Neural crest cell (in vitro differentiated cells): ENCODE measurements at regions not wholly inside any gene's neighbourhood (a gene's known extent, or its start where the extent isn't known, plus 50 kb on each side); places are given as distances from the start of the nearest gene placed in this dataset.
"Not testable (repeated sequence)": the region's sequence is repeated elsewhere in the genome, so short reads cannot be mapped to it uniquely, and the experiment has no call there.

Source experiments
- DNase-seq: peaks from one replicate; pipeline ENCODE4 v3.0.0; 2021; ENCODE audit warnings: low read depth, mixed read lengths, low spot score
- H3K27ac Mint-ChIP-seq: one replicate; pipeline ENCODE4 v1.8.0; 2021; ENCODE audit warnings: mild to moderate bottlenecking, mixed read lengths; ENCODE audit not compliant: unreplicated experiment
- H3K27me3 Mint-ChIP-seq: 2 replicates; pipeline ENCODE4 v1.8.0; 2021; ENCODE audit warnings: low read depth, mild to moderate bottlenecking, mixed read lengths
- H3K36me3 Mint-ChIP-seq: 2 replicates; pipeline ENCODE4 v1.8.0; 2021; ENCODE audit warnings: low read depth, mild to moderate bottlenecking, mixed read lengths
- H3K4me1 Mint-ChIP-seq: 2 replicates; pipeline ENCODE4 v1.8.0; 2021; ENCODE audit warnings: mixed read lengths
- H3K4me3 Mint-ChIP-seq: one replicate; pipeline ENCODE4 v1.8.0; 2021; ENCODE audit warnings: mild to moderate bottlenecking, mixed read lengths
- H3K9me3 Mint-ChIP-seq: 2 replicates; pipeline ENCODE4 v1.8.0; 2021; ENCODE audit warnings: mixed read lengths
- TF ChIP-seq, protein P1 (sequence below): fragments of 200-600 bp; sonication (generic); conservative IDR thresholded peaks from 2 replicates; pipeline ENCODE4 v1.5.0; 2021; ENCODE audit warnings: antibody characterized with exemption, mild to moderate bottlenecking

DNA sequence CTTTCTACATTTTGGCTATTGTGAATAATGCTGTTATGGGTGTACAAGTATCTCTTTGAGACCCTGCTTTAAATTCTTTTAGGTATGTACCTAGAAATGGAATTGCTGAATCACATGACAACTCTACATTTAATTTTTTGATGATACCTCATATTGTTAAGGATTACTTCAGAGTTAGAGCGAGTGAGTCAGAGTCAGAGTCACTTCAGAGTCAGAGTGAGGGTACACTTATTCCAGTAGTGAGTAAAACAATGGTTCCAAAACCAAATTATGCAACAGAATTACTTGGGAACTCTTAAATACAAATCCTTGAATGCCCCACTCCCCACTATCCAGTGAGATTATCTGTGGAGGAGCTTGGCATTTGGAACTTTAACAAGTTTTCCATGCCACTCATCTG is 50.3 kb upstream of the SNRK start:
- DNase-seq, result no peak
- H3K27me3 Mint-ChIP-seq, result peaks cover 3% of the 10 kb centered on the region
- H3K27ac Mint-ChIP-seq, result no peak overlapping the region
- no peaks in the 10 kb centered on the region for H3K36me3 Mint-ChIP-seq
- no peaks in the 10 kb centered on the region for H3K9me3 Mint-ChIP-seq
- H3K4me1 Mint-ChIP-seq, result no peaks in the 10 kb centered on the region
- no peak overlapping the region for H3K4me3 Mint-ChIP-seq
- TF ChIP-seq, protein P1, sequence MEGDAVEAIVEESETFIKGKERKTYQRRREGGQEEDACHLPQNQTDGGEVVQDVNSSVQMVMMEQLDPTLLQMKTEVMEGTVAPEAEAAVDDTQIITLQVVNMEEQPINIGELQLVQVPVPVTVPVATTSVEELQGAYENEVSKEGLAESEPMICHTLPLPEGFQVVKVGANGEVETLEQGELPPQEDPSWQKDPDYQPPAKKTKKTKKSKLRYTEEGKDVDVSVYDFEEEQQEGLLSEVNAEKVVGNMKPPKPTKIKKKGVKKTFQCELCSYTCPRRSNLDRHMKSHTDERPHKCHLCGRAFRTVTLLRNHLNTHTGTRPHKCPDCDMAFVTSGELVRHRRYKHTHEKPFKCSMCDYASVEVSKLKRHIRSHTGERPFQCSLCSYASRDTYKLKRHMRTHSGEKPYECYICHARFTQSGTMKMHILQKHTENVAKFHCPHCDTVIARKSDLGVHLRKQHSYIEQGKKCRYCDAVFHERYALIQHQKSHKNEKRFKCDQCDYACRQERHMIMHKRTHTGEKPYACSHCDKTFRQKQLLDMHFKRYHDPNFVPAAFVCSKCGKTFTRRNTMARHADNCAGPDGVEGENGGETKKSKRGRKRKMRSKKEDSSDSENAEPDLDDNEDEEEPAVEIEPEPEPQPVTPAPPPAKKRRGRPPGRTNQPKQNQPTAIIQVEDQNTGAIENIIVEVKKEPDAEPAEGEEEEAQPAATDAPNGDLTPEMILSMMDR, result no peak

DNA sequence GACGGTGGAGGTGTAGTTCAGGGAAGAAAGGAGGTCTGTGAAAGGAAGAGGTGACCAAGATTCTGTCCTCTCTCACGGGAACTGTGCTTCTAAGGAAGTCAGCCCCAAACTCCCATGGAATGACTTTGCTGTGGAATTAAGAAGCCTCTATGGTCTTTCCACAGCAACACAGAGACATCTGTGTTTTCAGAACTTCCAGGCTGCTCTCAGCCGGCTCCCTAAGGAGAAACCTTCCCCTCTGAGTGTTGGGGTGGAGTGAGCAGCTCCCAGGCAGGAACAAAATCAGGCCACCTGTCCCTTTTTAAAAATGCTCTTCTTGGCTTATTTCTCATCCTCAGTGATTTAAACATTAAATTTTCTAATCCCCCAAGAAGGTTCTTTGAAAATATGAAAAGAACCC is 53.3 kb upstream of the SNRK start:
- no peak overlapping the region for H3K27ac Mint-ChIP-seq
- H3K4me1 Mint-ChIP-seq, result no peaks in the 10 kb centered on the region
- H3K4me3 Mint-ChIP-seq, result no peak overlapping the region
- peaks cover 3% of the 10 kb centered on the region for H3K27me3 Mint-ChIP-seq
- peaks cover 9% of the 10 kb centered on the region for H3K9me3 Mint-ChIP-seq
- DNase-seq, result no peak
- H3K36me3 Mint-ChIP-seq, result no peaks in the 10 kb centered on the region
- TF ChIP-seq, protein P1, result no peak

DNA sequence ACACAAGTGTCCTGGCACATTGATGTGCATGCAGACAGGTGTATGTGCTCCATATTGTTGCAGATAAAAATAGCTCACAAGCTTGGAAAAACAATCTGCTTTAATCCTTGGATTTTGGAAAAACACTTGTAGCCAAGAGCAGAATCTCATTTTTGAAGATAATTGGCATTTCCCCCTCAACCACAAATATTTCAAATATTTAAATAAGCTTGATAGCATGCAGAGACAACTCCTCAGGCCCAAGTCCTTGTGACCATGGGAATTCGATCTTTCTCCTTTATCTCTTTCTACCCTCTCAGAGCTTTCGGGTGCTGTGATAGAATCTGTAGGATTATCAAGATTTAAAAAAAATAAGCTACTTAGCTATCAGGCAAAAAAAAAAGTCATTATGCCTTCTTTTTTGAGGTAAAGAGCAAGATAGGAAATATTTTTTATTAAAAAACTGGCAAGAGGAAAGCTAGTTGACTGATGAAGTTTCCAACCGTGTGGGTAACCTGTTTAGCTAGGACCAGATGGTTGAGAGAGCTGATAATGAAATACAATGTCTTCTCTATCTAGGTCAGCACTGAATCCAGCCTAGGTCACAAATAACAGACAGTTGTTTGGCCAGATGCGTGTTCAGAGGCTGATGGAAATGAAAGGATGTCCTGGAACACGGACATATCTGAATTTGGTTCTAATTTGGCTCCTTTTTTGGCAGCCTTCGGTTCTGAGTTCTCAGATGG is 54.9 kb upstream of the SNRK start:
- Mint-ChIP-seq H3K27me3 (peaks cover 8% of the 10 kb centered on the region), H3K36me3 (peaks cover 4% of the 10 kb centered on the region), H3K4me3 (no peak overlapping the region), H3K4me1 (no peaks in the 10 kb centered on the region), H3K9me3 (peaks cover 21% of the 10 kb centered on the region), H3K27ac (no peak overlapping the region)
- TF ChIP-seq, protein P1, result no peak
- no peak for DNase-seq

DNA sequence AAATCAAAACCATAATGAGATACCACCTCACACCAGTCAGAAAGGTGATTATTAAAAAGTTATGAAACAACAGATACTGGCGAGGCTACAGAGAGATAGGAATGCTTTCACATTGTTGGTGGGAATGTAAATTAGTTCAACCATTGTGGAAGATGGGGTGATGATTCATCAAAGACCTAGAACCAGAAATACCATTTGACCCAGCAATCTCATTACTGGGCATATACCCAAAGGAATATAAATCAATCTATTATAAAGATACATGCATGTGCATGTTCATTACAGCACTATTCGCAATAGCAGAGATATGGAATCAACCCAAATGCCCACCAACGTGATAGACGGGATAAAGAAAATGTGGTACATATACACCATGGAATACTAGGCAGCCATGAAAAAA is 56.5 kb upstream of the SNRK start:
- H3K4me3 Mint-ChIP-seq, H3K27me3 Mint-ChIP-seq, DNase-seq, H3K4me1 Mint-ChIP-seq, H3K27ac Mint-ChIP-seq, H3K36me3 Mint-ChIP-seq: not testable (repeated sequence)
- H3K9me3 Mint-ChIP-seq, result peaks cover 31% of the 10 kb centered on the region

DNA sequence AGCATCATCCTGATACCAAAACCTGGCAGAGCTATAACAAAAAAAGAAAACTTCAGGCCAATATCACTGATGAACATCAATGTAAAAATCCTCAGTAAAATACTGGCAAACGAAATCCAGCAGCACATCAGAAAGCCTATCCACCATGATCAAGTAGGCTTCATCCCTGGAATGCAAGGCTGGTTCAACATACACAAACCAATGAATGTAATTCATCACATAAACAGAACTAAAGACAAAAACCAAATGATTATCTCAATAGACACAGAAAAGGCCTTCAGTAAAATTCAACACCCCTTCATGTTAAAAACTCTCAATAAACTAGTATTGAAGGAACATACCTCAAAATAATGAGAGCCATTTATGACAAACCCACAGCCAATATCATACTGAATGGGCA is 58.7 kb upstream of the SNRK start:
- not testable (repeated sequence) for H3K36me3 Mint-ChIP-seq, H3K4me1 Mint-ChIP-seq, H3K27ac Mint-ChIP-seq, DNase-seq, H3K4me3 Mint-ChIP-seq, H3K27me3 Mint-ChIP-seq
- peaks cover 36% of the 10 kb centered on the region for H3K9me3 Mint-ChIP-seq

DNA sequence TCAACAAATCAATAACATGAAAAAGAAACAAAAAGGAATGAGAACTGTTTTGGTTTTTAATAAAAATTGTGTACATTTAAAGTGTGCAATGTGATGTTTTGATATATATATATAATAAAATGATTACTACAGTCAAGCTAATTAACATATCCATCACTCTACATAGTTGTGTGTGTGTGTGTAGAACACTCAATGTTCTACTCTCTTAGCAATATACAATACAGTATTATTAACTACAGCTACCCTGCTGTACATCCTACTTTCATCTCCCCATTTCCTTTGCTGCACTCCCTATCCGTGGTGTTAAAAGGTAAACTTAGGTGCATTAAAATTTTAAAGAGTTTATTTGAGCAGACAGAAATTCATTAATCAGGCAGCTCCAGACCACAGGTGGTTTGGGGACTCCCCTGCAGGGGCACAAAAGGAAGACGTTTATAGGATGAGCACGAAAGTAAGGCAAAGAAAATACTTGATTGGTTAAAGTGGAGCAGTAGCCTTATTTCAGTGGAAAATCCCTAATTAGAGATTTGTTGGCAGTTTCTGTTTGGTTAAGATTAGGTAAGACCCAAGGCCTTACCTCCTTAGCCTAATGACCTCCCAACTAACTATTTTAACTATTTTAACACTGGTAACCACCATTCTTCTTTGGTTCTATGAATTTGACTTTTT is 61.8 kb upstream of the SNRK start:
- peaks cover 5% of the 10 kb centered on the region for H3K27me3 Mint-ChIP-seq
- peaks cover 7% of the 10 kb centered on the region for H3K36me3 Mint-ChIP-seq
- H3K4me1 Mint-ChIP-seq, result no peaks in the 10 kb centered on the region
- TF ChIP-seq, protein P1, result no peak
- DNase-seq, result no peak
- peaks cover 30% of the 10 kb centered on the region for H3K9me3 Mint-ChIP-seq
- H3K4me3 Mint-ChIP-seq, result no peak overlapping the region
- H3K27ac Mint-ChIP-seq, result no peak overlapping the region
